ENCODE measurements at regions not wholly inside any gene's neighbourhood (a gene's known extent, or its start where the extent isn't known, plus 50 kb on each side); places are given as distances from the start of the nearest gene placed in this dataset.

DNA sequence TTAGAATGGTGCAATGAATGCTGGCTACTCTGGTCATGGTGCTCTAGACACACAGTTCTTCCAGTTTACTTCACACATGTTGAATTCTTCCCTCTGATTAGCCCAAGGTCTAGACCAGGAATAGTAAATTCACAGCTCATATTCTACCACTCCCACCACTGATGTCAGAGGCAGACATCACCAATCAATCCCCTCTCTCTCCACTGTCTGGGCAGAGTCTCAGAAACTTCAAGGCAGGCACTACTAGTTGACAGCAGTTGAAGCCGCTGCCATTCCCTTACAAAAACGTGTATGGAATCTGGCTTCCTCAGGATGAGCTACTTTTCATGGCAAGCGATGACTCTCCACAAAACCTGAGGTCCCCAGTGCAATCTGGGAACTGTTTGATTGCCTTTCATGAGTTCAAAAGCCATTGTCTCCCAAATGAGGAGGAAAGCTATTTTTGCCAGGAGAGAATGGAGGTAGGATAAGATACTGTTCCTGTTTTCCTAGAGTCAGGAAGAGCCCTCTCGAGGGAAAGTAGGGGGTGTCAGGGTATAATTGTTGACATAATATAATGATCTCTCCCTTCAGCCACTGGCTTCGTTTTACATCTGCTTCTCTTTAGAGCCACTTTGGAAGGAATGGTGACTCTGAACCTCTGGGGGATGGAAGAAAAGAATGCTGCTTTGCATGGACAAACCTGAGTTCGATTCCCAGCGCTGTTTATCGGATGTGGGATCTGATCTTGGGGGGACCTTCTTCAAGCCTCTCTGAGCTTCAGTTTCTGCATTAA, 90.0 kb downstream of the FOXL1 start:
- H3K4me1 Mint-ChIP-seq: peaks cover 12 to 17% of the 10 kb centered on the region in 2 donors
- intact Hi-C loops (cut with micrococcal nuclease): no loop called here
- DNase-seq: no peak
- peaks cover 11% of the 10 kb centered on the region for H3K4me1 ChIP-seq (ENCODE audit: control insufficient read depth, insufficient read depth, low read length)
- H3K27me3 Mint-ChIP-seq (ENCODE audit: low read depth in 2 of 2): peaks cover 2 to 7% of the 10 kb centered on the region in 2 donors
- ATAC-seq: no peak
- WGBS (ENCODE audit: insufficient coverage): 75% methylated on average over 8 of the region's 8 CpGs
- no peak overlapping the region for H3K27ac Mint-ChIP-seq
- H3K4me3 ChIP-seq (ENCODE audit: low read length): no peak overlapping the region
- TF ChIP-seq, protein P1, sequence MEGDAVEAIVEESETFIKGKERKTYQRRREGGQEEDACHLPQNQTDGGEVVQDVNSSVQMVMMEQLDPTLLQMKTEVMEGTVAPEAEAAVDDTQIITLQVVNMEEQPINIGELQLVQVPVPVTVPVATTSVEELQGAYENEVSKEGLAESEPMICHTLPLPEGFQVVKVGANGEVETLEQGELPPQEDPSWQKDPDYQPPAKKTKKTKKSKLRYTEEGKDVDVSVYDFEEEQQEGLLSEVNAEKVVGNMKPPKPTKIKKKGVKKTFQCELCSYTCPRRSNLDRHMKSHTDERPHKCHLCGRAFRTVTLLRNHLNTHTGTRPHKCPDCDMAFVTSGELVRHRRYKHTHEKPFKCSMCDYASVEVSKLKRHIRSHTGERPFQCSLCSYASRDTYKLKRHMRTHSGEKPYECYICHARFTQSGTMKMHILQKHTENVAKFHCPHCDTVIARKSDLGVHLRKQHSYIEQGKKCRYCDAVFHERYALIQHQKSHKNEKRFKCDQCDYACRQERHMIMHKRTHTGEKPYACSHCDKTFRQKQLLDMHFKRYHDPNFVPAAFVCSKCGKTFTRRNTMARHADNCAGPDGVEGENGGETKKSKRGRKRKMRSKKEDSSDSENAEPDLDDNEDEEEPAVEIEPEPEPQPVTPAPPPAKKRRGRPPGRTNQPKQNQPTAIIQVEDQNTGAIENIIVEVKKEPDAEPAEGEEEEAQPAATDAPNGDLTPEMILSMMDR (IDR thresholded peaks at IDR 0.05): no peak
- H3K36me3 ChIP-seq (ENCODE audit: control insufficient read depth, insufficient read depth, low read length): no peaks in the 10 kb centered on the region
- no peaks in the 10 kb centered on the region for H3K36me3 Mint-ChIP-seq
- no peak overlapping the region for H3K4me3 Mint-ChIP-seq
- H3K9me3 ChIP-seq (ENCODE audit: control insufficient read depth, insufficient read depth, low read length): no peaks in the 10 kb centered on the region
- H3K27ac ChIP-seq (ENCODE audit: low read length): no peak overlapping the region
- no peaks in the 10 kb centered on the region for H3K27me3 ChIP-seq (ENCODE audit: control insufficient read depth, insufficient read depth, low read length)
- no peaks in the 10 kb centered on the region for H3K9me3 Mint-ChIP-seq

- Mint-ChIP-seq H3K9me3 (no peaks in the 10 kb centered on the region), H3K27ac (no peak overlapping the region), H3K4me3 (no peak overlapping the region), H3K36me3 (no peaks in the 10 kb centered on the region), H3K4me1 (peaks cover 7 to 8% of the 10 kb centered on the region in 2 donors), H3K27me3 (ENCODE audit: low read depth in 2 of 2) (peaks cover 2 to 7% of the 10 kb centered on the region in 2 donors)
- Histone ChIP-seq H3K9me3 (ENCODE audit: control insufficient read depth, insufficient read depth, low read length) (no peaks in the 10 kb centered on the region), H3K27ac (ENCODE audit: low read length) (no peak overlapping the region), H3K36me3 (ENCODE audit: control insufficient read depth, insufficient read depth, low read length) (no peaks in the 10 kb centered on the region), H3K4me1 (ENCODE audit: control insufficient read depth, insufficient read depth, low read length) (peaks cover 9% of the 10 kb centered on the region), H3K27me3 (ENCODE audit: control insufficient read depth, insufficient read depth, low read length) (no peaks in the 10 kb centered on the region), H3K4me3 (ENCODE audit: low read length) (no peak overlapping the region)
- intact Hi-C loops (cut with micrococcal nuclease): no loop called here
- TF ChIP-seq, protein P1 (IDR thresholded peaks at IDR 0.05): no peak
- no peak for ATAC-seq
- 82% methylated on average over 10 of the region's 10 CpGs for WGBS (ENCODE audit: insufficient coverage)
- no peak for DNase-seq
Measured at GRCh38 chr16:86669285-86669805, 91.0 kb downstream of the FOXL1 start.

DNA sequence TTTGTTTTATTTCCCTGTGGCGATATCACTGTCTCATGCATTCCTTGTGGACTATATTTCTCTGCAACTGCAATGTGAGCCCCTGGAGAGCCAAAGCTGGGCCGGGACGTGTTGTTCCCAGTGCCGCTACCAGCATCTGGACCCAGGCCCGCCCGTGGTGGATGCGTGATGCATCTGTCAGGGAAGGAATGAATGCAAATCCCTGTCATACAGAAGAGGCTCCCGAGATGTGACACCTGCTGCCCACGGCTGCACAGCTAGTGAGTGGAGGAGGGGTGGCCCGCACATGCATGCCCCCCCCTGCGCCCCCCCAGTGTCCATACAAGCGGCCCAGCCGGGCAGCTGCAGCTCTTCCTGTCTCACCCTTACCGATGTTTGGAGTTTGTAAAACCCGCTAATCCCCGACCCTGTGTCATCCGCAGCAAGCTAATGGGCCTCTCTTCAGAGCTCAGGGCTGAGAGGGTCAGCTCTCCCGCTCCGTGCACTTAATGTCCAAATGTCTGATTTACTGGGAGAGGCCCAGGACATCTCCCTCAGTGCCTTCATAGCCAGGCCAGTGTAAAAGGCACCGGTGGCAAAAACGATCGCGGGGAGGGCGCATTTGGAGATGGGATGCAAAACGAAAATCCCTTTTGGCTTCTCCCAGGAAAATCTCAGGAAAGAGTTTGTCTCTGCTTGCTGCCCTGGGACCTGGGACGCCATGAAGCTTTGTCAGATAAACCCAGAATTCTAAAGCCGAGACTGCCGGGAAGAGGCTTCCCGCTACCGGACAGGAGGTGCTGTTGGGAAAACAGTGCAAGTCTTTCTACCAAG, 91.8 kb downstream of the FOXL1 start:
- WGBS (ENCODE audit: insufficient coverage): 86% methylated on average over 30 of the region's 30 CpGs

More for the DNA sequence above, 91.8 kb downstream of the FOXL1 start:
- H3K9me3 Mint-ChIP-seq: no peaks in the 10 kb centered on the region
- Histone ChIP-seq H3K4me1 (ENCODE audit: control insufficient read depth, insufficient read depth, low read length) (peaks cover under 1% of the 10 kb centered on the region), H3K27ac (ENCODE audit: low read length) (no peak overlapping the region), H3K4me3 (ENCODE audit: low read length) (no peak overlapping the region), H3K9me3 (ENCODE audit: control insufficient read depth, insufficient read depth, low read length) (no peaks in the 10 kb centered on the region), H3K36me3 (ENCODE audit: control insufficient read depth, insufficient read depth, low read length) (no peaks in the 10 kb centered on the region), H3K27me3 (ENCODE audit: control insufficient read depth, insufficient read depth, low read length) (no peaks in the 10 kb centered on the region)
- no peak overlapping the region for H3K4me3 Mint-ChIP-seq
- no peak overlapping the region for H3K27ac Mint-ChIP-seq
- TF ChIP-seq, protein P1 (IDR thresholded peaks at IDR 0.05): no peak
- no peak for ATAC-seq
- H3K36me3 Mint-ChIP-seq: no peaks in the 10 kb centered on the region
- intact Hi-C loops (cut with micrococcal nuclease): no loop called here
- DNase-seq: no peak
- H3K27me3 Mint-ChIP-seq (ENCODE audit: low read depth in 2 of 2): peaks cover 2 to 7% of the 10 kb centered on the region in 2 donors
- H3K4me1 Mint-ChIP-seq: no peaks in the 10 kb centered on the region

All from natural killer cell (primary cell).